Testis (tissue), 2 donors: ENCODE measurements at regions not wholly inside any gene's neighbourhood (a gene's known extent, or its start where the extent isn't known, plus 50 kb on each side); places are given as distances from the start of the nearest gene placed in this dataset.

Experiments
- POLR2A ChIP-seq: fragments of 450-650 bp; IDR thresholded peaks from one replicate; pipeline ENCODE4 v1.6.1; 2017; ENCODE audit warnings: antibody characterized with exemption, mild to moderate bottlenecking, moderate library complexity
- TF ChIP-seq, protein P1 (sequence below), 3 experiments: fragments of 450-650 bp in 2 of 3; fragments of 200-600 bp in 1 of 3; sonication (generic) in 1 of 3; IDR thresholded peaks; one replicate each; pipeline ENCODE4 v1.5.1; 2016 to 2019; ENCODE audit warnings: antibody characterized with exemption in 3 of 3, mild to moderate bottlenecking in 2 of 3, moderate library complexity in 1 of 3

DNA sequence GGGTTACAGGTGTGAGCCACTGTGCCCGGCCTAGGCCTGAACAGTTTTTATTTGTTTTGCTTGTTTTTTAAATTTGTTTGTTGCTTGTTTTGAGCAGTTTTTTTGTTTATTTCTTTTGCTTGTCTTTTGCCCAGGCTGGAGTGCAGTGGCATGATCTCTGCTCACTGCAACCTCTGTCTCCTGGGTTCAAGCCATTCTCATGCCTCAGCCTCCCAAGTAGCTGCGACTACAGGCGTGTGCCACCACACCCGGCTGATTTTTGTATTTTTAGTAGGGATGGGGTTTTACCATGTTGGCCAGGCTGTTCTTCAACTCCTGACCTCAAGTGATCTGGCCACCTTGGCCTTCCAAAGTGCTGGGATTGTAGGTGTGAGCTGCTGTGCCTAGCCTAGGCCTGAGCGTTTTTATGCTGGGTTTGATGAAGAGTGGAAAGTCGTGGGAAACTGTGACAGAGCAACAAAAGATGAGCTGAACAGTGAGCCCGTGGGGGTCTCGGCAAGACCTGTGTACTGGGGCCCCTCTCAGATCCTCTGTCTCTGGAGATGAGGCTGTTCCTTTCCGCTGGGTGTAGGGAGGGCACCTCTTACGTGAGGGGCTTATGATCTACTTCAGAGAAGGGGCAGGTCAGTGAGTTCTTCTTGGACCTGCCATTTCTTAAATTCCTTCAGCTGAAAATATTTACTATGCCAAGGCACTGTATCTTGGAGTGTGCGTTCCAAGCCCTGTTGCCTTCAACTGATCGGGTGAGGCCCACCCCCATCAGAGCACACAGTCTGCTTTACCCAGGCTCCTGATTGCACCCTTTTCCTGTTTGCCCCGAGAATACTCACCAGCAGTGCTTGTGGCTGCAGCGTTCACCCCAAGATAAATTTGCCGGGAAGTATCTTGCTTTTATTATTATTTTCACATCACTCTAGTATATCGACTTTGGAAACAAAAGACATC is 322.1 kb downstream of the SEC14L1 start:
- TF ChIP-seq POLR2A = no peak
- TF ChIP-seq, protein P1, sequence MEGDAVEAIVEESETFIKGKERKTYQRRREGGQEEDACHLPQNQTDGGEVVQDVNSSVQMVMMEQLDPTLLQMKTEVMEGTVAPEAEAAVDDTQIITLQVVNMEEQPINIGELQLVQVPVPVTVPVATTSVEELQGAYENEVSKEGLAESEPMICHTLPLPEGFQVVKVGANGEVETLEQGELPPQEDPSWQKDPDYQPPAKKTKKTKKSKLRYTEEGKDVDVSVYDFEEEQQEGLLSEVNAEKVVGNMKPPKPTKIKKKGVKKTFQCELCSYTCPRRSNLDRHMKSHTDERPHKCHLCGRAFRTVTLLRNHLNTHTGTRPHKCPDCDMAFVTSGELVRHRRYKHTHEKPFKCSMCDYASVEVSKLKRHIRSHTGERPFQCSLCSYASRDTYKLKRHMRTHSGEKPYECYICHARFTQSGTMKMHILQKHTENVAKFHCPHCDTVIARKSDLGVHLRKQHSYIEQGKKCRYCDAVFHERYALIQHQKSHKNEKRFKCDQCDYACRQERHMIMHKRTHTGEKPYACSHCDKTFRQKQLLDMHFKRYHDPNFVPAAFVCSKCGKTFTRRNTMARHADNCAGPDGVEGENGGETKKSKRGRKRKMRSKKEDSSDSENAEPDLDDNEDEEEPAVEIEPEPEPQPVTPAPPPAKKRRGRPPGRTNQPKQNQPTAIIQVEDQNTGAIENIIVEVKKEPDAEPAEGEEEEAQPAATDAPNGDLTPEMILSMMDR (IDR thresholded peaks at IDR 0.05) = no peak
